ENCODE measurements at regions not wholly inside any gene's neighbourhood (a gene's known extent, or its start where the extent isn't known, plus 50 kb on each side); places are given as distances from the start of the nearest gene placed in this dataset.

GRCh38 chr13:74695021-74695800, 561.0 kb upstream of the KLF12 start:
- intact Hi-C loops (cut with DNase I): no loop called here
- WGBS: 47% methylated on average over 11 of the region's 11 CpGs

GRCh38 chr13:74687442-74688182, 553.4 kb upstream of the KLF12 start:
- 86% methylated on average over 7 of the region's 7 CpGs for WGBS
- Histone ChIP-seq H3K36me3 (no peaks in the 10 kb centered on the region), H3K27me3 (replicated peaks; ENCODE audit: insufficient read depth) (no peaks in the 10 kb centered on the region), H3K4me3 (no peak overlapping the region), H3K9me3 (no peaks in the 10 kb centered on the region), H3K4me1 (replicated peaks) (no peaks in the 10 kb centered on the region), H3K27ac (no peak overlapping the region)
- intact Hi-C loops (cut with DNase I): no loop called here
- TF ChIP-seq POLR2A (IDR thresholded peaks at IDR 0.05) (no peak), POLR2AphosphoS5 (IDR thresholded peaks at IDR 0.05) (no peak), CTCF (IDR thresholded peaks at IDR 0.05) (no peak)
- DNase-seq (ENCODE audit: low spot score): no peak

More at GRCh38 chr13:74695021-74695800, 561.0 kb upstream of the KLF12 start:
- no peaks in the 10 kb centered on the region for H3K36me3 ChIP-seq
- H3K4me1 ChIP-seq (replicated peaks): no peaks in the 10 kb centered on the region
- no peaks in the 10 kb centered on the region for H3K9me3 ChIP-seq
- no peaks in the 10 kb centered on the region for H3K27me3 ChIP-seq (replicated peaks; ENCODE audit: insufficient read depth)
- no peak for DNase-seq (ENCODE audit: low spot score)
- no peak overlapping the region for H3K27ac ChIP-seq
- no peak overlapping the region for H3K4me3 ChIP-seq
- TF ChIP-seq POLR2A (IDR thresholded peaks at IDR 0.05): no peak
- TF ChIP-seq CTCF (IDR thresholded peaks at IDR 0.05): no peak
- no peak for TF ChIP-seq POLR2AphosphoS5 (IDR thresholded peaks at IDR 0.05)

- Histone ChIP-seq H3K4me1 (replicated peaks) (no peaks in the 10 kb centered on the region), H3K36me3 (no peaks in the 10 kb centered on the region)
Observed at GRCh38 chr13:74683411-74683810, 549.2 kb upstream of the KLF12 start.

GRCh38 chr13:74682746-74683145, 548.5 kb upstream of the KLF12 start:
- DNase-seq (ENCODE audit: low spot score): no peak
- Histone ChIP-seq H3K9me3 (no peaks in the 10 kb centered on the region), H3K36me3 (no peaks in the 10 kb centered on the region), H3K4me3 (no peak overlapping the region), H3K4me1 (replicated peaks) (no peaks in the 10 kb centered on the region), H3K27me3 (replicated peaks; ENCODE audit: insufficient read depth) (no peaks in the 10 kb centered on the region), H3K27ac (no peak overlapping the region)
- TF ChIP-seq CTCF (IDR thresholded peaks at IDR 0.05) (no peak), POLR2A (IDR thresholded peaks at IDR 0.05) (no peak), POLR2AphosphoS5 (IDR thresholded peaks at IDR 0.05) (no peak)
- intact Hi-C loops (cut with DNase I): no loop called here
- WGBS: 58% methylated on average over 1 of the region's 1 CpG

More at GRCh38 chr13:74683411-74683810, 549.2 kb upstream of the KLF12 start:
- Histone ChIP-seq H3K27ac (no peak overlapping the region), H3K27me3 (replicated peaks; ENCODE audit: insufficient read depth) (no peaks in the 10 kb centered on the region), H3K4me3 (no peak overlapping the region), H3K9me3 (no peaks in the 10 kb centered on the region)
- TF ChIP-seq CTCF (IDR thresholded peaks at IDR 0.05): peak in 1 of 4 experiments; percentile 11
- TF ChIP-seq POLR2AphosphoS5 (IDR thresholded peaks at IDR 0.05): no peak
- no peak for TF ChIP-seq POLR2A (IDR thresholded peaks at IDR 0.05)
- DNase-seq (ENCODE audit: low spot score): peak; percentile 8
- intact Hi-C loops (cut with DNase I): no loop called here
- WGBS: 100% methylated on average over 1 of the region's 1 CpG
